OCI-LY7 (cell line): ENCODE measurements at regions not wholly inside any gene's neighbourhood (a gene's known extent, or its start where the extent isn't known, plus 50 kb on each side); places are given as distances from the start of the nearest gene placed in this dataset.
"Not testable (repeated sequence)": the region's sequence is repeated elsewhere in the genome, so short reads cannot be mapped to it uniquely, and the experiment has no call there.

ENCODE experiments used
- BruUV-seq: library from RNA; stranded (reverse); fragments of 400-500 nt; replicated peaks from 2 replicates; lab custom pipeline; 2021; lab: Mats Ljungman, UMichigan
- CTCF ChIA-PET: fragments of 300-600 bp; sonication (Branson Sonifier 250); formaldehyde crosslinking; loops from one replicate; lab custom pipeline; 2022; ENCODE audit warnings: antibody characterized with exemption; ENCODE audit not compliant: unreplicated experiment; lab: Charles Lee
- POLR2A ChIA-PET: fragments of 300-600 bp; sonication (Branson Sonifier 250); formaldehyde crosslinking; loops from one replicate; lab custom pipeline; 2022; ENCODE audit warnings: antibody characterized with exemption; lab: Charles Lee
- DNase-seq: peaks from one replicate; pipeline ENCODE4 v3.0.0-alpha.2; 2015; ENCODE audit warnings: low spot score
- H2AFZ ChIP-seq: fragments of 200-600 bp; sonication (generic), shearing (Covaris generic); 2 replicates; pipeline ENCODE4 v1.6.1; 2014; ENCODE audit warnings: mild to moderate bottlenecking, antibody characterized with exemption, low read length, moderate library complexity
- H3K27ac ChIP-seq: fragments of 200-600 bp; sonication (generic); 2 replicates; pipeline ENCODE4 v1.5.1; 2014; ENCODE audit warnings: mixed run types, low read depth, mild to moderate bottlenecking, moderate library complexity, low read length, inconsistent platforms; ENCODE audit not compliant: poor library complexity, severe bottlenecking
- H3K36me3 ChIP-seq: fragments of 200-600 bp; sonication (generic); 2 replicates; pipeline ENCODE4 v1.6.1; 2014; ENCODE audit warnings: mild to moderate bottlenecking, antibody characterized with exemption, low read length, moderate library complexity, mixed read lengths; ENCODE audit not compliant: insufficient read depth
- H3K4me1 ChIP-seq: fragments of 200-600 bp; sonication (generic); 2 replicates; pipeline ENCODE4 v1.5.1; 2014; ENCODE audit warnings: mild to moderate bottlenecking, low read length; ENCODE audit not compliant: insufficient read depth, poor library complexity, severe bottlenecking
- H3K4me2 ChIP-seq: fragments of 200-600 bp; sonication (generic); 2 replicates; pipeline ENCODE4 v1.6.1; 2014; ENCODE audit warnings: mild to moderate bottlenecking, low read length
- H3K4me3 ChIP-seq: fragments of 200-600 bp; sonication (generic); 2 replicates; pipeline ENCODE4 v1.5.1; 2014; ENCODE audit warnings: mild to moderate bottlenecking, low read depth, low read length; ENCODE audit not compliant: poor library complexity, severe bottlenecking
- H3K79me2 ChIP-seq: fragments of 200-600 bp; sonication (generic); 2 replicates; pipeline ENCODE4 v1.6.1; 2016; ENCODE audit warnings: low read depth, mild to moderate bottlenecking, low read length, moderate library complexity, mixed read lengths; ENCODE audit not compliant: insufficient read depth
- H3K9me2 ChIP-seq: fragments of 200-600 bp; sonication (generic); 2 replicates; pipeline ENCODE4 v1.6.1; 2016; ENCODE audit warnings: mild to moderate bottlenecking, low read length, mixed read lengths; ENCODE audit not compliant: insufficient read depth
- H3K9me3 ChIP-seq: fragments of 200-600 bp; sonication (generic); 2 replicates; pipeline ENCODE4 v1.6.1; 2014; ENCODE audit warnings: mild to moderate bottlenecking, mixed run types, low read length, mixed read lengths
- H4K20me1 ChIP-seq: fragments of 200-600 bp; sonication (generic); 2 replicates; pipeline ENCODE4 v1.6.1; 2014; ENCODE audit warnings: mild to moderate bottlenecking, antibody characterized with exemption, low read length, moderate library complexity, mixed read lengths; ENCODE audit not compliant: insufficient read depth
- intact Hi-C: fragments of 100-400 bp; cut with micrococcal nuclease; formaldehyde crosslinking; loops from one replicate; pipeline ENCODE4 v1.10.0; 2022; ENCODE audit not compliant: unreplicated experiment

DNA sequence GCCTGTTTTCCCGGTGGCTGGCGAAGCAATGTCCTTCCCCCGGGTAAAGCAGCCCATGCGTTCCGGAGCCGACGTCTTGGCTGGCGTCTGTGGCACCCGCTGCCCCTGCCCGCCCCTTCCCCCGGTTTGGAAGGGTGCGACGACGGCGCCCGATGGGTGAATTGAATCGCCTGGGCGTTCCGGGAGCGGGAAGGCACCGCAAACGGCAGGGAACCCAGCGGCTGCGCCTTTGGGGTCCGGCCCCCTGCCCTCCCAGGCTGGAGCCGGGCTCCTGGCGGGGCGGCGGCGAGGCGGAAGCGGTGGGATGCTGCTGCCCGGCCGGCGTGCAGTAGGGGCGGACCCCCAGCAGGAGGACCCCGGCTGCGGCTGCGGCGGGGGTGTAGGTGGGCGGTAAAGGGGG lies 123.6 kb upstream of the RHOU start:
- H3K9me2 ChIP-seq, H3K4me2 ChIP-seq, H4K20me1 ChIP-seq, intact Hi-C loops, H3K9me3 ChIP-seq, BruUV-seq, H3K4me3 ChIP-seq, H3K4me1 ChIP-seq, POLR2A ChIA-PET, H3K36me3 ChIP-seq, CTCF ChIA-PET, H2AFZ ChIP-seq, H3K27ac ChIP-seq, H3K79me2 ChIP-seq, DNase-seq: not testable (repeated sequence)

DNA sequence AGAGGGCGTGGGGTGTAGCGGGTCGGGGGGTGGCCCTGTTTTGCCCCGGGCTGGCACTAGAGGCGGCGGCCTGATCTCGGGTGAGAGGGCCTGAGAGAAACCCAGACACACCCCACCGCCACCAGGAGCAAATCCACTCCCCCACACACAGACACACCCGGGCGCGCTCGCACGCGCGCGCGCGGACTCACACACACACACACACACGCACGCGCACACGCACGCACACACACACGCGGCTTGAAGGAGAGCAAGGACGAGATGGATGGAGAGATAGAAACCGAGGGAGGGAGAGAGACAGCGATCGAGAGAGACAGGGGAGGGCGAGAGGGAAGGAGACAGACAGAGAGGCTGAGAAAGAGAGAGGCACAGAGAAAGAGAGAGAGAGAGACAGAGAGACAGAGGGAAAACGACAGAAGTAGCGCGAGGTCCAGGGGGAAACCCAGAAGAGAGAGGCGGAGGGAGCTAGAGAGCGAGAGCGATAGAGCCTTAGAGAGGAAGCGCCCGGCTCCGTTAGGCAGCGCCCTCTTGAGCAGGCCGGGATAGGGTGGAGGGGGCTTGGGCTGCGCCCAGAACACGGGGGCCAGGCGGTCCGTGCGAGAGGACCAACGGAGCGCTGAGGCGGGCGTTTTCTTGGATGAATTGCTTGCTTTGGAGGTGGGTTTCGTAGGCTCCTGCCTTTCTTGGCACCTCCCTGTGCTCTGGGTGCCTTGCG lies 113.1 kb upstream of the RHOU start:
- H3K79me2 ChIP-seq, H2AFZ ChIP-seq, H3K4me2 ChIP-seq, H3K4me3 ChIP-seq, H3K4me1 ChIP-seq, H3K9me2 ChIP-seq, H4K20me1 ChIP-seq, H3K27ac ChIP-seq, BruUV-seq, POLR2A ChIA-PET, intact Hi-C loops, DNase-seq, H3K9me3 ChIP-seq, CTCF ChIA-PET, H3K36me3 ChIP-seq: not testable (repeated sequence)

DNA sequence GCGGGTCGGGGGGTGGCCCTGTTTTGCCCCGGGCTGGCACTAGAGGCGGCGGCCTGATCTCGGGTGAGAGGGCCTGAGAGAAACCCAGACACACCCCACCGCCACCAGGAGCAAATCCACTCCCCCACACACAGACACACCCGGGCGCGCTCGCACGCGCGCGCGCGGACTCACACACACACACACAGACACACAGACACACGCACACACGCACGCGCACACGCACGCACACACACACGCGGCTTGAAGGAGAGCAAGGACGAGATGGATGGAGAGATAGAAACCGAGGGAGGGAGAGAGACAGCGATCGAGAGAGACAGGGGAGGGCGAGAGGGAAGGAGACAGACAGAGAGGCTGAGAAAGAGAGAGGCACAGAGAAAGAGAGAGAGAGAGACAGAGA lies 108.8 kb upstream of the RHOU start:
- H3K4me1 ChIP-seq, H3K27ac ChIP-seq, intact Hi-C loops, H3K79me2 ChIP-seq, CTCF ChIA-PET, H3K4me2 ChIP-seq, H3K36me3 ChIP-seq, H2AFZ ChIP-seq, H4K20me1 ChIP-seq, DNase-seq, H3K4me3 ChIP-seq, H3K9me2 ChIP-seq, POLR2A ChIA-PET, H3K9me3 ChIP-seq, BruUV-seq: not testable (repeated sequence)

- CTCF ChIA-PET, H3K4me3 ChIP-seq, H3K27ac ChIP-seq, H3K9me2 ChIP-seq, BruUV-seq, POLR2A ChIA-PET, H4K20me1 ChIP-seq, H2AFZ ChIP-seq, H3K9me3 ChIP-seq, intact Hi-C loops, H3K4me2 ChIP-seq, H3K79me2 ChIP-seq, H3K4me1 ChIP-seq, DNase-seq, H3K36me3 ChIP-seq: not testable (repeated sequence)
Measured at GRCh38 chr1:228632858-228633257, 102.4 kb upstream of the RHOU start.

- CTCF ChIA-PET, intact Hi-C loops, H3K36me3 ChIP-seq, DNase-seq, H3K4me3 ChIP-seq, H3K4me1 ChIP-seq, BruUV-seq, H3K27ac ChIP-seq, H2AFZ ChIP-seq, H3K4me2 ChIP-seq, POLR2A ChIA-PET, H4K20me1 ChIP-seq, H3K79me2 ChIP-seq, H3K9me2 ChIP-seq, H3K9me3 ChIP-seq: not testable (repeated sequence)
Measured at GRCh38 chr1:228635304-228635703, 100.0 kb upstream of the RHOU start.

DNA sequence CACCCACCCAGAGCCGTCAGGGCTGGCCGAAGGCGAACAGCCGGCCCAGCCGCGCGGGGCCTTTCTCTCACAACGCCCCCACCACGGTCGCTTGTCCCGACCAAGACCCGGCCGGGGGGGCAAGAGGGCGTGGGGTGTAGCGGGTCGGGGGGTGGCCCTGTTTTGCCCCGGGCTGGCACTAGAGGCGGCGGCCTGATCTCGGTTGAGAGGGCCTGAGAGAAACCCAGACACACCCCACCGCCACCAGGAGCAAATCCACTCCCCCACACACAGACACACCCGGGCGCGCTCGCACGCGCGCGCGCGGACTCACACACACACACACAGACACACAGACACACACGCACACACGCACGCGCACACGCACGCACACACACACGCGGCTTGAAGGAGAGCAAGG lies 97.8 kb upstream of the RHOU start:
- CTCF ChIA-PET, DNase-seq, intact Hi-C loops, H2AFZ ChIP-seq, H3K9me2 ChIP-seq, H3K27ac ChIP-seq, H3K4me3 ChIP-seq, H3K79me2 ChIP-seq, H3K36me3 ChIP-seq, BruUV-seq, H4K20me1 ChIP-seq, H3K4me1 ChIP-seq, H3K9me3 ChIP-seq, H3K4me2 ChIP-seq, POLR2A ChIA-PET: not testable (repeated sequence)
